NCI-H1092 (cell line): ENCODE measurements at regions not wholly inside any gene's neighbourhood (a gene's known extent, or its start where the extent isn't known, plus 50 kb on each side); places are given as distances from the start of the nearest gene placed in this dataset.
A peak's percentile ranks its signal among the peaks of the same experiment; 100 is the strongest.
"Not testable (repeated sequence)": the region's sequence is repeated elsewhere in the genome, so short reads cannot be mapped to it uniquely, and the experiment has no call there.

ENCODE experiments used
- DNase-seq: peaks from one replicate; lab custom pipeline; 2025; lab: John Stamatoyannopoulos, UW

GRCh38 chr3:194867270-194867983 lies 181.7 kb downstream of the FAM43A start:
- no peak for DNase-seq

GRCh38 chr3:194868831-194869230 lies 183.1 kb downstream of the FAM43A start:
- DNase-seq: no peak

GRCh38 chr3:194869482-194870169 lies 183.9 kb downstream of the FAM43A start:
- no peak for DNase-seq

- no peak for DNase-seq
Observed at GRCh38 chr3:194870394-194871110, 184.9 kb downstream of the FAM43A start.

- DNase-seq: peak; percentile 40
Observed at GRCh38 chr3:194871143-194871863, 185.6 kb downstream of the FAM43A start.

- no peak for DNase-seq
Observed at GRCh38 chr3:194871864-194872668, 186.4 kb downstream of the FAM43A start.

- no peak for DNase-seq
Observed at GRCh38 chr3:194872669-194872977, 186.9 kb downstream of the FAM43A start.

GRCh38 chr3:194873474-194873873 lies 187.8 kb downstream of the FAM43A start:
- DNase-seq: not testable (repeated sequence)

- DNase-seq: no peak
Observed at GRCh38 chr3:194874206-194874605, 188.5 kb downstream of the FAM43A start.

GRCh38 chr3:194874783-194875182 lies 189.1 kb downstream of the FAM43A start:
- DNase-seq: no peak

- no peak for DNase-seq
Observed at GRCh38 chr3:194875581-194876402, 190.1 kb downstream of the FAM43A start.

- DNase-seq: no peak
Observed at GRCh38 chr3:194876403-194877095, 190.9 kb downstream of the FAM43A start.

- DNase-seq: no peak
Observed at GRCh38 chr3:194877291-194878119, 191.8 kb downstream of the FAM43A start.

GRCh38 chr3:194879126-194879877 lies 193.6 kb downstream of the FAM43A start:
- no peak for DNase-seq

GRCh38 chr3:194879991-194880939 lies 194.6 kb downstream of the FAM43A start:
- DNase-seq: peak; percentile 18

- no peak for DNase-seq
Observed at GRCh38 chr3:194880940-194881925, 195.6 kb downstream of the FAM43A start.
